HepG2 (cell line): ENCODE measurements at regions not wholly inside any gene's neighbourhood (a gene's known extent, or its start where the extent isn't known, plus 50 kb on each side); places are given as distances from the start of the nearest gene placed in this dataset.

ENCODE experiments used
- BRCA1 ChIP-seq: sonication (generic); formaldehyde crosslinking; IDR thresholded peaks from 2 replicates; pipeline ENCODE4 v1.4.0; 2020; ENCODE audit warnings: missing genetic modification reagents
- EHMT2 ChIP-seq: fragments of 200-600 bp; sonication (generic); IDR thresholded peaks from 2 replicates; pipeline ENCODE4 v1.7.0; 2017; ENCODE audit warnings: antibody characterized with exemption, low read depth, low read length, borderline replicate concordance
- FOSL2 ChIP-seq: sonication (generic); formaldehyde crosslinking; IDR thresholded peaks from 2 replicates; pipeline ENCODE4 v1.4.0; 2020; ENCODE audit warnings: missing genetic modification reagents
- HBP1 ChIP-seq: IDR thresholded peaks from 2 replicates; pipeline ENCODE4 v1.6.1; 2016; ENCODE audit warnings: low read depth, control low read depth
- HNF4G ChIP-seq, 2 experiments: sonication (generic) in 1 of 2; formaldehyde crosslinking in 1 of 2; IDR thresholded peaks; 2 replicates each; pipeline versions ENCODE4 v1.4.0 to v1.6.1; 2011 to 2020; ENCODE audit warnings: borderline replicate concordance in 2 of 2, low read depth in 2 of 2, mild to moderate bottlenecking in 2 of 2, low read length in 1 of 2, missing genetic modification reagents in 1 of 2, moderate library complexity in 1 of 2
- KDM6A ChIP-seq: IDR thresholded peaks from 2 replicates; pipeline ENCODE4 v1.6.1; 2016; ENCODE audit warnings: low read depth
- NKX3-1 ChIP-seq: sonication (generic); formaldehyde crosslinking; IDR thresholded peaks from 2 replicates; pipeline ENCODE4 v1.5.0; 2020; ENCODE audit warnings: missing genetic modification reagents
- PHF5A ChIP-seq: IDR thresholded peaks from one replicate; pipeline ENCODE4 v1.6.1; 2018; ENCODE audit warnings: low read depth, missing genetic modification reagents; ENCODE audit not compliant: unreplicated experiment
- PRMT3 ChIP-seq: sonication (generic); formaldehyde crosslinking; IDR thresholded peaks from 2 replicates; pipeline ENCODE4 v1.8.1; 2022; ENCODE audit warnings: low read depth, mild to moderate bottlenecking, moderate library complexity, missing genetic modification reagents, borderline replicate concordance
- RFXAP ChIP-seq: sonication (generic); formaldehyde crosslinking; IDR thresholded peaks from 2 replicates; pipeline ENCODE4 v1.4.0; 2020; ENCODE audit warnings: missing genetic modification reagents, borderline replicate concordance
- SAP130 ChIP-seq: IDR thresholded peaks from 2 replicates; pipeline ENCODE4 v1.6.1; 2016; ENCODE audit warnings: low read depth
- SMAD9 ChIP-seq: sonication (generic); formaldehyde crosslinking; IDR thresholded peaks from 2 replicates; pipeline ENCODE4 v1.5.1; 2020; ENCODE audit warnings: mild to moderate bottlenecking, missing genetic modification reagents
- ZBTB1 ChIP-seq: sonication (generic); formaldehyde crosslinking; IDR thresholded peaks from 2 replicates; pipeline ENCODE4 v1.4.0; 2020; ENCODE audit warnings: missing genetic modification reagents, borderline replicate concordance
- ZFY ChIP-seq: sonication (generic); formaldehyde crosslinking; IDR thresholded peaks from 2 replicates; pipeline ENCODE4 v1.4.0; 2020; ENCODE audit warnings: missing genetic modification reagents
- ZNF101 ChIP-seq: sonication (generic); formaldehyde crosslinking; IDR thresholded peaks from 2 replicates; pipeline ENCODE4 v1.4.0; 2020; ENCODE audit warnings: mild to moderate bottlenecking, low read depth, missing genetic modification reagents, borderline replicate concordance
- ZNF354B ChIP-seq: sonication (generic); formaldehyde crosslinking; IDR thresholded peaks from 2 replicates; pipeline ENCODE4 v1.8.0; 2022; ENCODE audit warnings: mild to moderate bottlenecking, missing genetic modification reagents
- ZNF367 ChIP-seq: sonication (generic); formaldehyde crosslinking; IDR thresholded peaks from 2 replicates; pipeline ENCODE4 v1.4.0; 2020; ENCODE audit warnings: missing genetic modification reagents, borderline replicate concordance
- ZNF496 ChIP-seq: sonication (generic); formaldehyde crosslinking; IDR thresholded peaks from 2 replicates; pipeline ENCODE4 v1.8.1; 2023; ENCODE audit warnings: mild to moderate bottlenecking, moderate library complexity, missing genetic modification reagents; ENCODE audit not compliant: insufficient replicate concordance
- ZNF720 ChIP-seq: sonication (generic); formaldehyde crosslinking; IDR thresholded peaks from 2 replicates; pipeline ENCODE4 v1.4.0; 2020; ENCODE audit warnings: missing genetic modification reagents
- ZNF776 ChIP-seq: sonication (generic); formaldehyde crosslinking; IDR thresholded peaks from 2 replicates; pipeline ENCODE4 v1.4.0; 2020; ENCODE audit warnings: mild to moderate bottlenecking, missing genetic modification reagents
- TF ChIP-seq, protein P1 (sequence below): sonication (generic); formaldehyde crosslinking; IDR thresholded peaks from 2 replicates; pipeline ENCODE4 v1.5.0; 2020; ENCODE audit warnings: missing genetic modification reagents, mild to moderate bottlenecking, borderline replicate concordance
- TF ChIP-seq, protein P2 (sequence below): sonication (generic); formaldehyde crosslinking; IDR thresholded peaks from 2 replicates; pipeline ENCODE4 v1.4.0; 2020; ENCODE audit warnings: low read depth, mild to moderate bottlenecking, missing genetic modification reagents
- TF ChIP-seq, protein P3 (sequence below): sonication (generic); formaldehyde crosslinking; IDR thresholded peaks from 2 replicates; pipeline ENCODE4 v1.8.0; 2022; ENCODE audit warnings: mild to moderate bottlenecking, missing genetic modification reagents, borderline replicate concordance
- TF ChIP-seq, protein P4 (sequence below): sonication (generic); formaldehyde crosslinking; IDR thresholded peaks from 2 replicates; pipeline ENCODE4 v1.4.0; 2020; ENCODE audit warnings: mild to moderate bottlenecking, missing genetic modification reagents

GRCh38 chr15:69593981-69594966 is 141.7 kb downstream of the RPLP1 start (continued):
- TF ChIP-seq ZNF496 (CRISPR knock-in tag): no peak
- peak; percentile 69 for TF ChIP-seq PHF5A
- peak; percentile 83; the same call in 1 of the 2 replicates for TF ChIP-seq PRMT3 (CRISPR knock-in tag)
- no peak for TF ChIP-seq SMAD9 (CRISPR knock-in tag)
- TF ChIP-seq, protein P1, sequence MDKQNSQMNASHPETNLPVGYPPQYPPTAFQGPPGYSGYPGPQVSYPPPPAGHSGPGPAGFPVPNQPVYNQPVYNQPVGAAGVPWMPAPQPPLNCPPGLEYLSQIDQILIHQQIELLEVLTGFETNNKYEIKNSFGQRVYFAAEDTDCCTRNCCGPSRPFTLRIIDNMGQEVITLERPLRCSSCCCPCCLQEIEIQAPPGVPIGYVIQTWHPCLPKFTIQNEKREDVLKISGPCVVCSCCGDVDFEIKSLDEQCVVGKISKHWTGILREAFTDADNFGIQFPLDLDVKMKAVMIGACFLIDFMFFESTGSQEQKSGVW (CRISPR knock-in tag): no peak
- TF ChIP-seq NKX3-1: peak; percentile 100
- TF ChIP-seq BRCA1: no peak
- TF ChIP-seq ZFY (CRISPR knock-in tag): 0 out of 2 replicates have a peak, but pooled peaks have one; percentile 30
- no peak for TF ChIP-seq ZNF720 (CRISPR knock-in tag)
- TF ChIP-seq ZNF101 (CRISPR knock-in tag): no peak
- TF ChIP-seq HNF4G (IDR thresholded peaks at IDR 0.05; ENCODE audit: borderline replicate concordance, low read depth, low read length): no peak
- no peak for TF ChIP-seq HNF4G (CRISPR knock-in tag; IDR thresholded peaks at IDR 0.05; ENCODE audit: borderline replicate concordance, low read depth)
- peak; percentile 84 for TF ChIP-seq SAP130 (CRISPR knock-in tag)
- no peak for TF ChIP-seq KDM6A (CRISPR knock-in tag)
- peak; percentile 77 for TF ChIP-seq RFXAP (CRISPR knock-in tag)
- no peak for TF ChIP-seq HBP1 (CRISPR knock-in tag)
- no peak for TF ChIP-seq ZNF354B
- TF ChIP-seq, protein P2, sequence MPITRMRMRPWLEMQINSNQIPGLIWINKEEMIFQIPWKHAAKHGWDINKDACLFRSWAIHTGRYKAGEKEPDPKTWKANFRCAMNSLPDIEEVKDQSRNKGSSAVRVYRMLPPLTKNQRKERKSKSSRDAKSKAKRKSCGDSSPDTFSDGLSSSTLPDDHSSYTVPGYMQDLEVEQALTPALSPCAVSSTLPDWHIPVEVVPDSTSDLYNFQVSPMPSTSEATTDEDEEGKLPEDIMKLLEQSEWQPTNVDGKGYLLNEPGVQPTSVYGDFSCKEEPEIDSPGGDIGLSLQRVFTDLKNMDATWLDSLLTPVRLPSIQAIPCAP (CRISPR knock-in tag): no peak
- no peak for TF ChIP-seq ZNF367 (CRISPR knock-in tag)
- TF ChIP-seq ZBTB1 (CRISPR knock-in tag): no peak
- no peak for TF ChIP-seq EHMT2
- TF ChIP-seq ZNF776 (CRISPR knock-in tag): peak; percentile 56; the same call in 1 of the 2 replicates
- TF ChIP-seq, protein P3, sequence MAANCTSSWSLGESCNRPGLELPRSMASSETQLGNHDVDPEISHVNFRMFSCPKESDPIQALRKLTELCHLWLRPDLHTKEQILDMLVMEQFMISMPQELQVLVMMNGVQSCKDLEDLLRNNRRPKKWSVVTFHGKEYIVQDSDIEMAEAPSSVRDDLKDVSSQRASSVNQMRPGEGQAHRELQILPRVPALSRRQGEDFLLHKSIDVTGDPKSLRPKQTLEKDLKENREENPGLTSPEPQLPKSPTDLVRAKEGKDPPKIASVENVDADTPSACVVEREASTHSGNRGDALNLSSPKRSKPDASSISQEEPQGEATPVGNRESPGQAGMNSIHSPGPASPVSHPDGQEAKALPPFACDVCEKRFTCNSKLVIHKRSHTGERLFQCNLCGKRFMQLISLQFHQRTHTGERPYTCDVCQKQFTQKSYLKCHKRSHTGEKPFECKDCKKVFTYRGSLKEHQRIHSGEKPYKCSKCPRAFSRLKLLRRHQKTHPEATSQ (CRISPR knock-in tag): no peak
- peak; percentile 97 for TF ChIP-seq FOSL2
- TF ChIP-seq, protein P4, sequence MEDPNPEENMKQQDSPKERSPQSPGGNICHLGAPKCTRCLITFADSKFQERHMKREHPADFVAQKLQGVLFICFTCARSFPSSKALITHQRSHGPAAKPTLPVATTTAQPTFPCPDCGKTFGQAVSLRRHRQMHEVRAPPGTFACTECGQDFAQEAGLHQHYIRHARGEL (CRISPR knock-in tag): 0 out of 2 replicates have a peak, but pooled peaks have one; percentile 32
